Aorta (tissue), 5 donors: ENCODE measurements at regions not wholly inside any gene's neighbourhood (a gene's known extent, or its start where the extent isn't known, plus 50 kb on each side); places are given as distances from the start of the nearest gene placed in this dataset.

ENCODE experiments used
- ATAC-seq: fragments of 200-7000 bp; cut with Tn5 transposase; one replicate; pipeline ENCODE4 v1.9.1; 2022; ENCODE audit warnings: moderate library complexity; ENCODE audit not compliant: low FRiP score
- DNase-seq, 2 donors: peaks; one replicate each; pipeline ENCODE4 v3.0.0-alpha.2; 2020
- H3K27ac ChIP-seq, 2 donors: one replicate each; pipeline ENCODE4 v1.5.1; 2013; ENCODE audit warnings: low read length in 2 of 2, mild to moderate bottlenecking in 2 of 2, moderate library complexity in 2 of 2, control low read depth in 1 of 2, inconsistent platforms in 1 of 2, low read depth in 1 of 2
- H3K27me3 ChIP-seq, 2 donors: one replicate each; pipeline ENCODE4 v1.6.1; 2013; ENCODE audit warnings: control low read depth in 1 of 2, low read length in 1 of 2, mild to moderate bottlenecking in 1 of 2, moderate library complexity in 1 of 2; ENCODE audit not compliant: insufficient read depth in 2 of 2, control insufficient read depth in 1 of 2
- H3K36me3 ChIP-seq, 2 donors: one replicate each; pipeline ENCODE4 v1.6.1; 2013; ENCODE audit warnings: control low read depth in 1 of 2, low read length in 1 of 2, mild to moderate bottlenecking in 1 of 2; ENCODE audit not compliant: insufficient read depth in 2 of 2, control insufficient read depth in 1 of 2
- H3K4me1 ChIP-seq, 2 donors: one replicate each; pipeline ENCODE4 v1.6.1; 2013; ENCODE audit warnings: low read length in 2 of 2, control low read depth in 1 of 2, mild to moderate bottlenecking in 1 of 2, moderate library complexity in 1 of 2; ENCODE audit not compliant: insufficient read depth in 2 of 2, control insufficient read depth in 1 of 2
- H3K4me3 ChIP-seq, 2 donors: one replicate each; pipeline ENCODE4 v1.5.1; 2013; ENCODE audit warnings: low read length in 2 of 2, control low read depth in 1 of 2, mild to moderate bottlenecking in 1 of 2
- H3K9me3 ChIP-seq: one replicate; pipeline ENCODE4 v1.6.1; 2013; ENCODE audit warnings: mild to moderate bottlenecking, low read length; ENCODE audit not compliant: control insufficient read depth
- WGBS, 2 donors: extraction: QIAGEN DNeasy Blood & Tissue Kit; methylation state at CpG; one replicate each; pipeline ENCODE4 v1.1.7; 2013; 5-methylcytosine and 5-hydroxymethylcytosine counted together
- intact Hi-C, 2 donors: fragments of 100-400 bp; cut with DNase I; formaldehyde crosslinking; loops; one replicate each; pipeline versions ENCODE4 v1.14.2 to v1.15.0; 2022
- donor health status: healthy with polysubstance abuse.
- donor health status: Bipolar disorder and iron deficiency.
- donor health status: DM: no; HTN: no; CAD: no.
- donor health status: DM: no; HTN: no; CAD: no.
- donor health status: DM: yes; HTN: yes; CAD: no.

DNA sequence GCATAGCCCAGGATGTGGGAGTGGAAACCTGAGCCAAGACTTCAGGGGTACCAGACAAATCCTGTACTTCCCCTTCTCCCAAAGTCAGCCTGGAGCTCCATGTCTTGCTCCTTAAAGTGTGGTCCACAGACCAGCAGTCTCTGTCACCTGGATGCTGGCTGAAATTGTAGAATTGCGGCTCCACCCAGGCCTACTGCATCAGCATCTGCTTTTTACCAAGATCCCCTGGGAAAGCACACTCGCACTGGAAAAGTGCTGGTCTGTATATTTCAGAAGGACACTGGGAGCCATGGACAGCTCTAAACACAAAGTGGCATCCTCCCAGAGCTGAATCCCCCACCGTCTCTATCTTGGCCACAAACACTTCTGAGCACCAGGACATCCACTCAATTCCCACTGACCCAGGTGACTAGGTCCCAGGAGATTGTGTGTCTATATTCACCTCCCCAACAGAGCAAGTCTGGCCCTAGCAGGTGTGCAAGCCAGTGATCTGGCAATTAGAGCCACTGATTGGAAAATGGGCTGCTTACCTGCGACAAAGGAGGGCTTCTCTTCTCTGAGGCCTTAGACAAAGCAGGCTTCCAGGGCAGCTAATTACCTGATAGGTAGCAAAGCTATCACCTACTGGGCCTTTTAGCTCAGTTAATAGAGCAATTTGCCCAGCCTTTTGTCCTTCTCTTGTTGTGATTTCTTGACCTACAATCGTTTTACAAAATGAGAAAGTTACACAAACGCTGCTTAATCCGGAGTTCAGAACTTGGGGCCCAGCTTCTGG, 443.3 kb downstream of the MN1 start:
- no peak overlapping the region for H3K27ac ChIP-seq
- intact Hi-C loops = no loop called here
- no peak overlapping the region for H3K4me3 ChIP-seq
- H3K4me1 ChIP-seq = no peaks in the 10 kb centered on the region
- 84% methylated on average over 7 of the region's 7 CpGs for WGBS, 2 donors
- DNase-seq (no peak), ATAC-seq (no peak)
- peaks cover 2% of the 10 kb centered on the region for H3K9me3 ChIP-seq
- no peaks in the 10 kb centered on the region for H3K36me3 ChIP-seq
- H3K27me3 ChIP-seq = no peaks in the 10 kb centered on the region

DNA sequence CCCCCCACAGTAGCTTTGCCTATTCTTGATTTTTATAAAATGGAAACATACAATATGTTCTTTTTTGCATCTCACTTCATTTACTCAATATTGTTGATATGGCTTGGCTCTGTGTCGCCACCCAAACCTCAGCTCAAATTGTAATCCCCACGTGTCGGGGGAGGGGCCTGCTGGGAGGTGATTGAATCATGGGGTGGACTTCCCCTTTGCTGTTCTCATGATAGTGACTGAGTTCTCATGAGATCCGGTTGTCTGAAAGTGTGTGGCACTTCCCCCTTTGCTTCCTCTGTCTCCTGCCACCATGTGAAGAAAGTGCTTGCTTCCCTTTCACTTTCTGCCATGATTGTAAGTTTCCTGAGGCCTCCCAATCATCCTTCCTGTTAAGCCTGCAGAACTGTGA, 431.3 kb downstream of the MN1 start:
- no peaks in the 10 kb centered on the region for H3K9me3 ChIP-seq
- intact Hi-C loops = no loop called here
- no peaks in the 10 kb centered on the region for H3K4me1 ChIP-seq
- no peak overlapping the region for H3K4me3 ChIP-seq
- H3K36me3 ChIP-seq = no peaks in the 10 kb centered on the region
- DNase-seq (peak in 1 of 2 donors; percentile 52), ATAC-seq (no peak)
- H3K27ac ChIP-seq = no peak overlapping the region
- no peaks in the 10 kb centered on the region for H3K27me3 ChIP-seq
- 80 to 85% methylated on average over 4 of the region's 4 CpGs for WGBS, 2 donors

GRCh38 chr22:27370987-27371386, 430.6 kb downstream of the MN1 start:
- H3K27me3 ChIP-seq = no peaks in the 10 kb centered on the region
- WGBS, 2 donors = 97 to 100% methylated on average over 4 of the region's 4 CpGs
- no peak overlapping the region for H3K27ac ChIP-seq
- H3K36me3 ChIP-seq = no peaks in the 10 kb centered on the region
- H3K4me3 ChIP-seq = no peak overlapping the region
- H3K4me1 ChIP-seq = no peaks in the 10 kb centered on the region
- intact Hi-C loops = no loop called here
- DNase-seq (no peak), ATAC-seq (no peak)
- no peaks in the 10 kb centered on the region for H3K9me3 ChIP-seq

GRCh38 chr22:27372364-27372763, 429.2 kb downstream of the MN1 start:
- Histone ChIP-seq H3K4me3 (no peak overlapping the region), H3K27me3 (no peaks in the 10 kb centered on the region), H3K4me1 (no peaks in the 10 kb centered on the region), H3K9me3 (no peaks in the 10 kb centered on the region), H3K36me3 (no peaks in the 10 kb centered on the region), H3K27ac (no peak overlapping the region)
- no peak for ATAC-seq
- intact Hi-C loops = no loop called here
- DNase-seq = no peak

DNA sequence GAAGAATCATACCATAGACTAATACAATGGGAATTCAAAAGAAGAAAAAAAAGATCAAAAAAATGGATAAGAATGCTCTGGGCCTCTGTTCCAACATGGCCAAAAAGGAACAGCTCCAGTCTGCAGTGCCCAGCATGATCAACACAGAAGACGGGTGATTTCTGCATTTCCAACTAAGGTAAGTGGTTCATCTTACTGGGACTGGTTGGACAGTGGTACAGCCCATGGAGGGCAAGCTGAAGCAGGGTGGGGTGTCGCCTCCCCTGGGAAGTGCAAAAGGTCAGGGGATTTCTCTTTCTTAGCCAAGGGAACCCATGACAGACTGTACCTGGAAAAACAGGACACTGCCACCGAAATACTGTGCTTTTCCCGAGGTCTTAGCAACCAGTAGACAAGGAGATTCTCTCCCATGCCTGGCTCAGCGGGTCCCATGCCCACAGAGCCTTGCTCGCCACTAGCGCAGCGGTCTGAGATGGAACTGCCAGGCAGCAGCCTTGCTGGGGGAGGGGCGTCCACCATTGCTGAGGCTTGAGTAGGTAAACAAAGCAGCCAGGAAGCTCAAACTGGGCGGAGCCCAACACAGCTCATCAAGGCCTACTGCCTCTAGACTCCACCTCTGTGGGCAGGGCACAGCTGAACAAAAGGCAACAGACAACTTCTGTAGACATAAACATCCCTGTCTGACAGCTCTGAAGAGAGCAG, 428.4 kb downstream of the MN1 start:
- intact Hi-C loops = no loop called here
- ATAC-seq = no peak

DNA sequence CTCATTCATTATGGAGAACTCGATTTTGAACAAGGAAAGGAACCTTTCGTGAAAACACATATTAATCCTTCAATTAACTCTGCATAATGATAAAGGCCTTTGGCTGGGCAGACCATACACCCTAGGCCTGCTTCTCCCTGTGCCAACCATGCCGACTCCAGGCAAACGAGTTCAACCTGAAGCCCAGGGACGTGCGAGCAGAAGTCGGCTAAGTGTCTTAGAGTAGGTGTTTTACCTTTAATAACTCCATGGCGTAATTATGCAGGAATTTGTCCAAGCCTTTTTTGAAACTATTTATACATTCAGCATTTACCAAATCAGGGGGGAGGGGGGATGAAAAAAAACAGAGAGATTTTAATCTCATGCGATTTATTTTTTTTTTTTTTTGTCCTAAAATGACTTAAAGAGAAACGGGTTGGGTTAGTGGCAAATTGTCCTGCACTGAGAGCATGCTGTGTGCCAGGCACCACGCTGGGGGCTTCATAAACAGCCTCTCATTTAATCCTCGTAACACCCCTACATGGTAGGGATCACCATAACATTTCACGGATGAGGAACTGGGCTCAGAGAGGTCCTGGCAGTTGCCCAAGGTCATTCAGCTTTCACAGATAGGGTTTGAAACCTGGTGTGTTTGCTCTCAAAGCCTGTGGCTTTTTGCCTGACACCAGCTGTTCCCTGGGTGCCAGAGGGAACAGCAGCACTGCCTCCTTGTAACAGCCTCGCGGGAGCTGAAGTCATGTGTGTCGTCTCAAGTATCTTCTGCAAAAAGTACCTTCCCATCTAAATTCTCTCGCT, 423.9 kb downstream of the MN1 start:
- H3K27ac ChIP-seq = no peak overlapping the region
- no peaks in the 10 kb centered on the region for H3K27me3 ChIP-seq
- no peaks in the 10 kb centered on the region for H3K36me3 ChIP-seq
- H3K4me1 ChIP-seq = no peaks in the 10 kb centered on the region
- intact Hi-C loops = no loop called here
- H3K4me3 ChIP-seq = no peak overlapping the region
- 77 to 80% methylated on average over 17 of the region's 17 CpGs for WGBS, 2 donors
- H3K9me3 ChIP-seq = no peaks in the 10 kb centered on the region
- ATAC-seq = no peak
- DNase-seq = no peak

More for the DNA sequence above, 428.4 kb downstream of the MN1 start:
- DNase-seq = no peak
- Histone ChIP-seq H3K27ac (no peak overlapping the region), H3K4me1 (no peaks in the 10 kb centered on the region), H3K9me3 (no peaks in the 10 kb centered on the region), H3K36me3 (no peaks in the 10 kb centered on the region), H3K4me3 (no peak overlapping the region), H3K27me3 (no peaks in the 10 kb centered on the region)
- WGBS, 2 donors = 86 to 91% methylated on average over 10 of the region's 10 CpGs

DNA sequence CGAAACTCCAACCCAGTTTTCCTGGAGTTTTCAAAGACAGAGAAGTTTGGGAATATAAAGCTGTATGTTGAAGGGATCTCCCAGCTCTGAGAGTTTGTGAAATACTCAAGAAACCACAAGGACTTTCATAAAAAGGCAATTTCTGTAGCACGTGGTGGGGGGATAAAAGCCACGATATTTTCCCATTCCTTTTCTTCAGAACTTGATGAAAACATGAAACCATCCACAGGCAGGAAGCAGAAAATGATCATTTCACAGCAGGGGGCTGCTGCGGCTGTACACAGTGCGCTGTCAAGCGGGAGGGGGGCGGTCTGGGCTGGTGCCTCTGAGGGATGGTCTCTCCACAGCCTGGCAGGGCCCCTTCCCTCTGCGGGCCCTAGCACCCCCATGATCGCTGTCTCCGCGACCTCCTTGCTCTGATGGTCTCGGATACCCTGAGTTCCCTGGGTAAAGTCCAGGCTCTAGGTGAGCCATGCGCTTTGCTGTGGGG, 423.2 kb downstream of the MN1 start:
- ATAC-seq = no peak
- no peak overlapping the region for H3K4me3 ChIP-seq
- H3K27ac ChIP-seq = no peak overlapping the region
- no peaks in the 10 kb centered on the region for H3K9me3 ChIP-seq
- WGBS, 2 donors = 73% methylated on average over 13 of the region's 13 CpGs
- H3K36me3 ChIP-seq = no peaks in the 10 kb centered on the region
- intact Hi-C loops = no loop called here
- no peaks in the 10 kb centered on the region for H3K27me3 ChIP-seq
- no peaks in the 10 kb centered on the region for H3K4me1 ChIP-seq
- DNase-seq = no peak

DNA sequence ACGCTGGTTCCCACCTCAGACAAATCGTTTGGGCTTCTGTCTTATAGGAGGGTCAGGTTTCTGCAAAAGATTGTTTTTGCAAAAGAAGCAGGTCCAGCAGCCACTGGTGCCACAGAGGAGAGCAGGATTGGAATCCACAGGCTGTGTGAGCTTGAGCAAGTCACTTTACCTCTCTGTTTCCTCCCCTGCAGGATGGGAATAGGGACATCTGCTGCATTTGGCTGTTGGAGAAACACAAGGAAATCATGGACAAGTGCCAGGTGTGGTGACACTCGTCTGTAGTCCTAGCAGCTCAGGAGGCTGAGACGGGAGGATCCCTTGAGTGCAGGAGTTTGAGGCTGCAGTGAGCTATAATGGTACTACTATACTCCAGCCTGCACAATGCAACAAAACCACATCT, 422.6 kb downstream of the MN1 start:
- DNase-seq (no peak), ATAC-seq (no peak)
- Histone ChIP-seq H3K4me3 (no peak overlapping the region), H3K27me3 (no peaks in the 10 kb centered on the region), H3K4me1 (no peaks in the 10 kb centered on the region), H3K9me3 (no peaks in the 10 kb centered on the region), H3K36me3 (no peaks in the 10 kb centered on the region), H3K27ac (no peak overlapping the region)
- WGBS, 2 donors = 74 to 83% methylated on average over 4 of the region's 4 CpGs
- intact Hi-C loops = no loop called here
